HG02981 (cell line): ENCODE measurements at regions not wholly inside any gene's neighbourhood (a gene's known extent, or its start where the extent isn't known, plus 50 kb on each side); places are given as distances from the start of the nearest gene placed in this dataset.
"Not testable (repeated sequence)": the region's sequence is repeated elsewhere in the genome, so short reads cannot be mapped to it uniquely, and the experiment has no call there.

ENCODE experiments used
- ATAC-seq: cut with Tn5 transposase; IDR thresholded peaks from one replicate; pipeline ENCODE4 v1.9.1; 2021; ENCODE audit warnings: mild to moderate bottlenecking, moderate library complexity; ENCODE audit not compliant: unreplicated experiment

GRCh38 chr5:56405116-56405908 lies 172.2 kb upstream of the ANKRD55 start:
- no peak for ATAC-seq

DNA sequence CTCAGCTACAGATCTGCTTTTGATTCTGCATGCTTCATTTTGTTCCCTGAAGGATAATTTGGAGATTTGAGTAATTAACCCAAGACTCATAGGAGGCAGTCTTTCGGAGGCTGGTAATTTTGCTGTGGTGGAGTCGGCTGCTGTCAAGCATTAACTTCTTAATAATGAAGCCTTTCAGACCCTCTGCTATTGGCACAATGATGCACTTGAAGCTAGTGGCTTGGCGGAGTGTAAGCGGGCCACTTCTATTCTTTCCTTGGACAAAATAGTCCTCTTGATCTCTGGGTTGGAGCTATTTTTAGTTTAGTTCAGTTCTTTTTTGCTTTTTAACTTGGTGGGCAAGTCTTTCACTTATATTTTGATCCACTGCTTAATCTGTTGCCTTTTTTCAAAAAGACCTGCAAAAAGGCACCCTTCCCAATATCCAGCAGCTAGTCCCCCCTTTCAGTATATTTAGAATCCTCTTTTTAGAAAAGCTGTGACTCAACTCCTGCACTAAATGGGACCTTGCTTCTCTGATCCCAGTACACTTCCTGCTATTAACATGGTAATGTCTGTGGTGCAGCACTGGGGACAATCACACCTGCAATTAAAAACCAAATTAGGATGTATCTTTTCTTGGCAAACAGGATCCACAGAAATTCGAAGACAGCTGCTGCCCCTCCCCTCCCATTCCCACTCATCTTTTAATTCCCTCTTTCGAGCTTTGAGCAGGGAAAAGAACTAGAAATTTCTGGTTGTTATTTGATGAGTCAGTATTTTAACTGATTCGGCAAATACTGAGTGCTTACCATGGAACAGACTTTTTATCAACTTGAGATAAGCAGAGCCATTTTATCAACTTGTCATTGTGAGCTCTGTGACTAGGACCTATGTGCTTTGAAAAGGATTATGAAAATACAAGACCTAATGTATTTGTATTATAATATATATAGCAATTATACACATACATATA lies 169.4 kb upstream of the ANKRD55 start:
- ATAC-seq, result no peak

DNA sequence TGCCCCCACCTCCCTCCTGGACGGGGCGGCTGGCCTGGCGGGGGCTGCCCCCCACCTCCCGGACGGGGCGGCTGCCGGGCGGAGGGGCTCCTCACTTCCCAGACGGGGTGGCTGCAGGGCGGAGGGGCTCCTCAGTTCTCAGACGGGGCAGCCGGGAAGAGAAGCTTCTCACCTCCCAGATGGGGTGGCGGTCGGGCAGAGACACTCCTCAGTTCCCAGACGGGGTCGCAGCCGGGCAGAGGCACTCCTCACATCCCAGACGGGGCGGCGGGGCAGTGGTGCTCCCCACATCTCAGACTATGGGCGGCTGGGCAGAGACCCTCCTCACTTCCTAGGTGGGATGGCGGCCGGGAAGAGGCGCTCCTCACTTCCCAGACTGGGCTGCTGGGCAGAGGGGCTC lies 164.7 kb upstream of the ANKRD55 start:
- not testable (repeated sequence) for ATAC-seq

DNA sequence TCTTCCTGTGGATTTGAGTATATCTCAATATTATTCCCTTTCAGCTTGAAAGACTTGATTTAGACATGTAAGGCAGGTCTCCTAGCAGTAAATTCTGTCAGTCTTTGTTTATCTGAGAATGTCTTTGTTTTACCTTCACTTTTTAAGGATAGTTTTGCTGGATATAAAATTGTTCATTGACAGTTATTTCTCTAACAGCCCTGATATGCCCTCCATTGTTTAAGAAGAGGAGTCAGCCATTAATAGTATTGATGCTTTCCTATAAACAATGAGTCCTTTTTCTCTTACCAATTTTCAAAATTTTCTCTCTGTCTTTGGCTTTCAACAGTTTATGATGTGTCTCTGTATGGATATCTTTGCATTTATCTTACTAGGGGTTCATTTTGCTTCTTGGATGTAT lies 163.5 kb upstream of the ANKRD55 start:
- no peak for ATAC-seq

GRCh38 chr5:56389261-56389660 lies 156.1 kb upstream of the ANKRD55 start:
- no peak for ATAC-seq

DNA sequence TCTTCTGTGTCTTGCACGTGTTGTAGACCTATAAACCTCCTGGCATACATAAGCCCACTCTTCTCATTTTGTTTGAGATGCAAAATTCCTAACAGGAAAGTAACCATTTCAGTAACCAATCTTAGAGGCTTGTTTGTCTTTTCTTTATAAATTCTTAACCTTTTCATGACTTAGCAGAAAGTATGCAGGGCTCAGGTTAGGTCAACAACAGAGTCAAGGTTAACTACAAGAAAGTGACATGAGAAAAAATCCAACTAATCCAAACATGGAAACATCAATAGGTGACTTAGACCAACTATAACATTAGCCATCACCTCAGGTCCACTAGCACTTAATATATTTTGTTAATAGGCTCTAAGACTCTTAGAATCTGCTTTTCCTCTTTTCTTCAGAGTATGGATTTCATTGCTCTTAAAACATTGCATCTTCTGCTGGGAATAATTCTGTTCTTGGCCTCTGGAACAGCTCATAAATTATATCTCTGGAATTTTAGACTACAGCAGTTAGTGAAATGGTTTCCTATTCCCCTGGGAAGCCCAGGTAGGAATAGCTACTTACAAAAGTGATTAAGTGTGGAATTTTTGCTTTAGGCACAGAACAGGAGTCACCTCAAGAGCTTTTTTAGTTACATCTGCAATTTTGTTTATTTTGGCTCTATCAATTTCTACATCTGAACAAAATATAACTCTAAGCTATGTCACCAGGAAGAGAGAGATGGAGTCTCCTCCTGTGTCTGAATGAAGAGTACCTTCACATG lies 155.3 kb upstream of the ANKRD55 start:
- ATAC-seq, result no peak

GRCh38 chr5:56386046-56386445 lies 152.9 kb upstream of the ANKRD55 start:
- ATAC-seq, result no peak

GRCh38 chr5:56384186-56384585 lies 151.1 kb upstream of the ANKRD55 start:
- no peak for ATAC-seq

- ATAC-seq, result no peak
Observed at GRCh38 chr5:56383761-56384160, 150.6 kb upstream of the ANKRD55 start.

DNA sequence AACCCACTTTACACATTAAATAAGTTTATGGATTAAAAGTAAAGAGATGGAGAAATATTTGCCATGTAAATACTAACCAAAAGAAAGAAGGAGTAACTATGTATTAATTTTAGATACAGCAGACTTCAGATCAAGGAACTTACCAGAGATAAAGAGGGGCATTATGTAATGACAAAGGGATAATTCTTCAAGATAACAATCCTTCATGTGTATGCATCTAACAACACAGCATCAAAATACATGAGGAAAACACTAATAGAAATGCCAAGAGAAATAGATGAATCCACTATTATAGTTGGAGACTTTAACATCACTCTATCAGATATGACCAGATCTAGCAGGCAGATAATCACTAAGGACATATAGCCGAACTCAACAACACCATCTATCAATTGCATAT lies 149.8 kb upstream of the ANKRD55 start:
- ATAC-seq, result no peak

GRCh38 chr5:56377573-56377972 lies 144.4 kb upstream of the ANKRD55 start:
- ATAC-seq, result no peak

DNA sequence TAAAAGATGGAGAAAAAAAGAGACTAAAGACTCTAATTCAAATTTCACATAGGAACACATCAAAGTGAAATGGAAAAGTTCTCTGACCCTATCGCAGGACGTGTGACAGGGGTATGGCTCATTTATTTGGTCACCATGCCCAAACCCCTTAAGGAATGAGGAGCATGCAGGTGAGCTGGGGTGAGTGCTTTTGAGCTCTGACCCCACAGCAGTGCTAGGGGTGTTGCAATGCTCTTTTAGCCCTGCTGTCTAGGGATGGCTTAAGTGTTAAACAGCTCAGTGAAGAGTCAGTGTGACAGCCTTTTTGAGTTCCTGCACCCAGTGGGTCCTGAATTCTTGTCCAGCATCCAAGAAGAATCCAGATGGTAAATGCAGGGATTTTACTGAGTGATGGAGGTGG lies 143.0 kb upstream of the ANKRD55 start:
- ATAC-seq, result no peak

- no peak for ATAC-seq
Observed at GRCh38 chr5:56375011-56375410, 141.9 kb upstream of the ANKRD55 start.

DNA sequence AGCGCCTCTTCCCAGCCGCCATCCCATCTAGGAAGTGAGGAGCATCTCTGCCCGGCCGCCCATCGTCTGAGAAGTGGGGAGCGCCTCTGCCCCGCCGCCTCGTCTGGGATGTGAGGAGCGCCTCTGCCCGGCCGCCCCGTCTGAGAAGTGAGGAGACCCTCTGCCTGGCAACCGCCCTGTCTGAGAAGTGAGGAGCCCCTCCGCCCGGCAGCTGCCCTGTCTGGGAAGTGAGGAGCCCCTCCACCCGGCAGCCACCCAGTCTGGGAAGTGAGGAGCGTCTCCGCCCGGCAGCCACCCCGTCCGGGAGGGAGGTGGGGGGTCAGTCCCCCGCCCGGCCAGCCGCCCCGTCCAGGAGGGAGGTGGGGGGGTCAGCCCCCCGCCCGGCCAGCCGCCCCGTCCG lies 139.4 kb upstream of the ANKRD55 start:
- ATAC-seq, result not testable (repeated sequence)

GRCh38 chr5:56369361-56369811 lies 136.3 kb upstream of the ANKRD55 start:
- ATAC-seq, result no peak

DNA sequence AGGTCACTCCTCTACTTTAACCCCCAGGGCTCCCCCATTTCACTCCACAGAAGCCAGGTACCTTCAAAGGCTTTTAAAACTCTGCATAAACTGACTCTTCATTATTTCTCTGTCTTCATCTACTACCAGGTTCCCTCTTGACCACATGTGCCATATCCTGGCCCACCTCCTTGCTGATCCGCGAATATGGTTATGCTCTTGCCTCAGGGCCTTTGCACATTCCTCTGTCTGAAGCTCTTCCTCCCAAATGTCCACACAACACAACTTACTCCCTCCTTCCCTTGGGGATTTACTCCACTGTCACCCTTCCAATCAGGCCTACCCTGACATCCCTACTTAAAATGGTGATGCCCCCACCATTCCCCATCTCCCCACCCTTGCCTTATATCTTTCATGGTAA lies 134.6 kb upstream of the ANKRD55 start:
- ATAC-seq, result no peak

GRCh38 chr5:56366986-56367385 lies 133.9 kb upstream of the ANKRD55 start:
- no peak for ATAC-seq

GRCh38 chr5:56361398-56361797 lies 128.3 kb upstream of the ANKRD55 start:
- no peak for ATAC-seq

DNA sequence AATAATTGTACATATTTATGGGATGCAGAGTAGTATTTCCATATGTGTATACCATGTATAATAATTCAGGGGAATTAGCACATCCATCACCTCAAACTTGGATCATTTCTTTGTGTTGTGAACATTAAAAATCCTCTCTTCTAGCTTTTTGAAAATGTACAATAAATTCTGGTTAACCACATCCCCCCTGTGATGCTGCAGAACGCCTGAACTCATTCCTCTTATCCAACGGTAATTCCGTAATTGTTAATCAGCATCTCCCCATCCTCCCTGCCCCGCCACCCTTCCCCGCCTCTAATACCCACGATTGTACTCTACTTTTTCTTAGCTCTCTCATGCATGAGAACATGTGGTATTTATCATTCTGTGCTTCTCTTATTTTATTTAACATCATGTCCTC lies 127.7 kb upstream of the ANKRD55 start:
- no peak for ATAC-seq

DNA sequence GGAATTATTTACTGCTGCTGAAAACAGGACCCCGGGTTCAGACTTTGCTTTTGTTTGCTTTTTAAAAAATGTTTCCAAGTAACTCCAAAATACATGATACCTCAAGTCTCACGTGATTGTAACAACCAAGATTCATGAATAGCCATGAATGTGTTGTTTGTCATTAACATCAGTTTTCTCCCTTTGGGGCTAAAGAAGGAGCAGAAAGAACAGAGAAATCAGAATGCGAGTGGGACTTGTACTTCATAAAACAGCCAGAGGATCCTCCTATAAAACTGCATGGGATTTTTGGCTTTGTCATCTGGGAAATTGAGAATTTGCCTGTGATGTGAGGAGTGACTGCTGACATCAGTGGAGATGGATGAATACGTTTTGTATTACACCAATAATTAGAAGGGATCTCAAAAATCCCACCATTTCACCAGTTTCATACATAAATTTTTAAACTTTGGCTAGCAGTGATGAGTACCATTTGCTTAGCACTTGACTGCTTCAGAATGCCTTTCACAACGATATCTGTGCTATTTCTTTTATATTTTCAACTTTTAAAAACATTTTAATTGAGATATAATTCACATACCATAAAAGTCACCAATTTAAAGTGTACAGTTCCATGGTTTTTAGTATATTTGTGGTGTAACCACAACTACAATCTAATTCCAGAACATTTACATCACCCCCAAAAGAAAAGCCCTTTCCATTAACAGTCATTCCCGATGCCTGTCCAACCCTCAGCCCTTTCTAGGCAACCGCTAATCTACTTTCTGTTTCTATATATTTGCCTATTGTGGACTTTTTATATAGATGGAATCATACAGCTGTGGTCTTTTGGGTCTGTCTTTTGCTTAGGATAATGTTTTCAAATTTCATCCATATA lies 126.9 kb upstream of the ANKRD55 start:
- ATAC-seq, result no peak
